ENCODE measurements at regions not wholly inside any gene's neighbourhood (a gene's known extent, or its start where the extent isn't known, plus 50 kb on each side); places are given as distances from the start of the nearest gene placed in this dataset.

DNA sequence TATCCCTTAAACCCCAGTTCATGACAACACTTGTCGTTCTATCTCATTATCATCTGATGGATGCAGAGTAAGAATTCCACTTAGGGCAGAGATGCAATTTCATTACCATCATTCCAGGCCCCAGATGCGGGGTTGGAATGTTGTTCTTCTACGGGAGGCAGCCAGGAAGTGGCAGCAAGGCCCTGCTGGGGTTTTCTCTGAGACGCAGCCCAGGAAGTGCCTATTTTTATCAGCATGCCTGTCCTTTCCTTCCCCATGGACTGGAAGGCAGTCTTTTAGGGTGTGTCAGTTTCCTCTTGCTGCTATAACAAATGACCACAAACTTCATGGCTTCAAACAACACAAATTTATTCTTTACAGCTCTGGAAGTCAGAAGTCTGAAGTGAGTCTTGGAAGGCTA lies 246.6 kb upstream of the DYNLRB2 start:
- H2AK5ac ChIP-seq (ENCODE audit: insufficient read length, low read length): no peak overlapping the region
- H2AFZ ChIP-seq (ENCODE audit: low read length): no peak overlapping the region
- H3K4me1 Mint-ChIP-seq: no peaks in the 10 kb centered on the region

More for the DNA sequence above, 246.6 kb upstream of the DYNLRB2 start:
- H3K4ac ChIP-seq (ENCODE audit: low read depth, low read length): no peak overlapping the region
- H4K5ac ChIP-seq (ENCODE audit: insufficient read length, low read depth, low read length): no peak overlapping the region
- H3K18ac ChIP-seq (ENCODE audit: insufficient read length, low read depth, low read length): no peak overlapping the region
- H3K4me1 ChIP-seq (ENCODE audit: insufficient read depth, low read length): no peaks in the 10 kb centered on the region
- DNase-seq: no peak
- no peak overlapping the region for H3K27ac ChIP-seq (ENCODE audit: insufficient read length, low read depth, low read length)
- H2BK12ac ChIP-seq (ENCODE audit: insufficient read length, low read depth, low read length): no peak overlapping the region
- H3K23ac ChIP-seq (ENCODE audit: insufficient read length, low read depth, low read length): no peak overlapping the region
- no peaks in the 10 kb centered on the region; the same call in 1 of the 2 replicates for H3K27me3 Mint-ChIP-seq (ENCODE audit: low read depth)
- H3K23me2 ChIP-seq (ENCODE audit: insufficient read length, low read depth, low read length, poor library complexity, severe bottlenecking): no peaks in the 10 kb centered on the region
- H3K36me3 Mint-ChIP-seq (ENCODE audit: insufficient read depth in 1 of 3, low read depth in 3 of 3): 0 out of 7 replicates have a peak, but pooled peaks cover 0 to 3% (median 0%) of the 10 kb centered on the region in 3 experiments
- H2BK20ac ChIP-seq (ENCODE audit: low read depth, low read length, poor library complexity, severe bottlenecking): no peak overlapping the region
- H3K27me3 ChIP-seq (ENCODE audit: insufficient read depth, low read length): no peaks in the 10 kb centered on the region
- no peaks in the 10 kb centered on the region for H4K20me1 ChIP-seq (ENCODE audit: control insufficient read depth, insufficient read depth, insufficient read length)
- no peak overlapping the region for H3K14ac ChIP-seq (ENCODE audit: insufficient read depth, low read length)
- H3T11ph ChIP-seq (ENCODE audit: low read length): no peak overlapping the region
- no peak overlapping the region for H4K8ac ChIP-seq (replicated peaks; ENCODE audit: insufficient read length, low read depth, low read length)
- H3K27ac Mint-ChIP-seq: no peak overlapping the region
- TF ChIP-seq, protein P1, sequence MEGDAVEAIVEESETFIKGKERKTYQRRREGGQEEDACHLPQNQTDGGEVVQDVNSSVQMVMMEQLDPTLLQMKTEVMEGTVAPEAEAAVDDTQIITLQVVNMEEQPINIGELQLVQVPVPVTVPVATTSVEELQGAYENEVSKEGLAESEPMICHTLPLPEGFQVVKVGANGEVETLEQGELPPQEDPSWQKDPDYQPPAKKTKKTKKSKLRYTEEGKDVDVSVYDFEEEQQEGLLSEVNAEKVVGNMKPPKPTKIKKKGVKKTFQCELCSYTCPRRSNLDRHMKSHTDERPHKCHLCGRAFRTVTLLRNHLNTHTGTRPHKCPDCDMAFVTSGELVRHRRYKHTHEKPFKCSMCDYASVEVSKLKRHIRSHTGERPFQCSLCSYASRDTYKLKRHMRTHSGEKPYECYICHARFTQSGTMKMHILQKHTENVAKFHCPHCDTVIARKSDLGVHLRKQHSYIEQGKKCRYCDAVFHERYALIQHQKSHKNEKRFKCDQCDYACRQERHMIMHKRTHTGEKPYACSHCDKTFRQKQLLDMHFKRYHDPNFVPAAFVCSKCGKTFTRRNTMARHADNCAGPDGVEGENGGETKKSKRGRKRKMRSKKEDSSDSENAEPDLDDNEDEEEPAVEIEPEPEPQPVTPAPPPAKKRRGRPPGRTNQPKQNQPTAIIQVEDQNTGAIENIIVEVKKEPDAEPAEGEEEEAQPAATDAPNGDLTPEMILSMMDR (conservative IDR thresholded peaks at IDR 0.05): no peak
- no peak overlapping the region for H2BK120ac ChIP-seq (ENCODE audit: low read depth, low read length, poor library complexity, severe bottlenecking)
- H3K9ac ChIP-seq (ENCODE audit: extremely low read depth, insufficient read length, low read length): no peak overlapping the region
- H3K56ac ChIP-seq (ENCODE audit: insufficient read length, low read depth, low read length): no peak overlapping the region
- H3K79me2 ChIP-seq (ENCODE audit: insufficient read depth, low read length): no peaks in the 10 kb centered on the region
- H3K79me1 ChIP-seq (ENCODE audit: insufficient read depth, low read depth, low read length, poor library complexity, severe bottlenecking): no peaks in the 10 kb centered on the region
- no peak overlapping the region for H2BK15ac ChIP-seq (ENCODE audit: low read depth, low read length)
- H3K4me2 ChIP-seq (ENCODE audit: insufficient read depth, insufficient read length, low read length): no peak overlapping the region
- H3K9me3 Mint-ChIP-seq: no peaks in the 10 kb centered on the region; a peak in 1 of 5 replicates
- no peak overlapping the region for H3K4me3 Mint-ChIP-seq
- H3K9me3 ChIP-seq (ENCODE audit: control insufficient read depth, low read depth, low read length): no peaks in the 10 kb centered on the region
- no peak overlapping the region for H2BK5ac ChIP-seq (ENCODE audit: insufficient read length, low read length)
- no peak overlapping the region for H4K91ac ChIP-seq (ENCODE audit: insufficient read length, low read depth, low read length)
- no CpG with 5 or more reads among the region's 4 CpGs for WGBS (ENCODE audit: extremely low coverage, insufficient read length, low lambda C conversion rate)

Data from H9 (cell line).